GM19240 (cell line): ENCODE measurements at regions not wholly inside any gene's neighbourhood (a gene's known extent, or its start where the extent isn't known, plus 50 kb on each side); places are given as distances from the start of the nearest gene placed in this dataset.
"Not testable (repeated sequence)": the region's sequence is repeated elsewhere in the genome, so short reads cannot be mapped to it uniquely, and the experiment has no call there.

ENCODE experiments used
- DNase-seq: peaks from one replicate; pipeline ENCODE4 v3.0.0; 2011; ENCODE audit warnings: low spot score; ENCODE audit not compliant: insufficient read length

DNA sequence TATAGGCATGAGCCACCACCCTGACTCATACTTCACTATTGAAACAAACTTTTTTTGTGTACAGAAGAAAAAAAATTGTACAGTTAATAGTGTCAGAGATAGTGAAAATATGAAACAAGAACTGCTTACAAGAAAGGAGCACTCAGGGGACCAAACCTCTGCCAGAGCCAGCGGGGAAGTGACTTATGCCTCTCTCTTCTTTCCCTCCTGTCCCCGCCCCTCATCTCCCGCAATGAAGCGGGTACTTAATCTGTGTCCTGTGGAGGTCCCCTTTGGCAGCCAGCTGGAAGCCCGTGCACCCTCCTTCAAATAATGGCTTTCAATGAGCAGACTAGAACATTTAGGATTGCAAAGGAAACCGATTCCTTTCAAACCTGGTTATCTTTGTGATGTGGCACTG lies 51.5 kb downstream of the PPIAL4A start:
- not testable (repeated sequence) for DNase-seq

DNA sequence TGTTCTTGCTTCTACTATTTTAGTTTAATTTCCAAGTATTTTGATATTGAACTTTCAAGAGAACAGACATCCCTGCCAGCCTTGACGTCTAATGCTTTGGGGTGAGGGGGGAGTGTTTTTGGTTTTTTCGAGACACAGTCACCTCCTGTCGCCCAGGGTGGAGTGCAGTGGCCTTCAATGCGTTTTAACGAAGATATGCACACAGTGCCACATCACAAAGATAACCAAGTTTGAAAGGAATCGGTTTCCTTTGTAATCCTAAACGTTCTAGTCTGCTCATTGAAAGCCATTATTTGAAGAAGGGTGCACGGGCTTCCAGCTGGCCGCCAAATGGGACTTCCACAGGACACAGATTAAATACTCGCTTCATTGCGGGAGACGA lies 52.3 kb downstream of the PPIAL4A start:
- DNase-seq: not testable (repeated sequence)

DNA sequence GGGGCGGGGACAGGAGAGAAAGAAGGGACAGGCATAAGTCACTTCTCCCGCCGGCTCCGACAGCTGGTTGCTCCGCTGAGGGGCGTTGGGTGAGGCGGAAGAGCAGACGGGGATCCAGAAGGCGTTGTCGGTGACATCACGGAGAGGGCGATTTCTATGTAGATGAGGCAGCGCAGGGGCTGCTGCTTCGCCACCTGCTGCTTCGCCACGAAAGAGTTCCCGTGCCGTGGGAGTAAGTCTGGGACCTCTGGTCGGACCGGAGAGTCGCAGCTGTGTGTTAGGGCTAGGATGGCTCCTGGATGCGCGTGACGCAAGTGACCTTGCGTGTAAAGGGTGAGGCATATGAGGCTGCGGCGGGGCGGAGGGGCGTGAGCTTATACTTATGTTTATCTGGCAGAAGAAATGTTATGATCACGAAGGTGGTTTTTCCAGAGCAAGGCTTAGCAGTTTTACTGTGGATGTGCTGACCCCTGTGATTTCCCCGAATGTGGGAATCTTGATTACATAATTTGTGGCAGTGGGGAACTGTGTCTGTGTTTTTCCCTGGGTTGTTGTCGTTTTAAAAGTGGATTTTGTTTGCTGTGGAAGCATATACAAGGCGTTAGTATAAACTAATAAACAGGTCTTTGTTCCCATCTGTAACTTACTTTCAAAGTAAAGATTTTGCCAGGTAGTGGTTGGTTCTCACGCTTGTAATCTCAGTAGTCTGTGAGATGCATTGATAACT lies 52.8 kb downstream of the PPIAL4A start:
- not testable (repeated sequence) for DNase-seq

DNA sequence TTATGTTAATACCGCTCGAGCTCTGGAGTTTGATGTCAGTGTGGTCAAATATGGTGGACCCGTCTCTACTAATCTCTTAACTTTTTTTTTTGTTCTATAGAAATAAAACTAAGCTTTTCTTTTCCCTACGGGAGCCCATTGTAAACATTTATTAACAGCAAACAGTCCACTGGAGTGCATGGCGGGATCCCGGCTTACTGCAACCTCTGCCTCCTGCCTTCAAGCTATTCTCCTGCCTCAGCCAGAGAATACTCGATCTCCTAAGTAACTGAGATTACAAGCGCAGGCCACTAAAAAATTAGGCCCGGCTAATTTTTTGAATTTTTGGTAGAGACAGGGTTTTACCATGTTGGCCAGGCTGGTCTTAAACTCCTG lies 53.4 kb downstream of the PPIAL4A start:
- not testable (repeated sequence) for DNase-seq

GRCh38 chr1:120944691-120945090 lies 55.1 kb downstream of the PPIAL4A start:
- DNase-seq: not testable (repeated sequence)

DNA sequence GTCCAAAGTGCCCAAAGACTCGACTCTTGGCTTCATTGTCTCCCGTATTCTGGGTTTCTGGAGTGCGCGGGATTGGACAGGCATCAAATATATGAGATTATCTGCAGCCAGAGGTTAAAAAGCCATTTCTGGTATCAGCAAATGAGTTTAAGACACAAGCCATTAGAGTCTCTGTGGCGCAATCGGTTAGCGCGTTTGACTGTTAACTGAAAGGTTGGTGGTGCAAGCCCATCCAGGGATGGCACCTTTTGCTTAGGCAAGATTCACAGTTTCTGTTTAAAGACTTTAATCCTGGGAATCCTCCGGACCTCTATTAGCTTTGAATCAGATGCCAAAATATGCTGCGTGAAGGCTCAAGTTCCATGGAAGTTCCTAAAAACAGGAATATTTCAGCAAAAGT lies 55.6 kb downstream of the PPIAL4A start:
- not testable (repeated sequence) for DNase-seq

DNA sequence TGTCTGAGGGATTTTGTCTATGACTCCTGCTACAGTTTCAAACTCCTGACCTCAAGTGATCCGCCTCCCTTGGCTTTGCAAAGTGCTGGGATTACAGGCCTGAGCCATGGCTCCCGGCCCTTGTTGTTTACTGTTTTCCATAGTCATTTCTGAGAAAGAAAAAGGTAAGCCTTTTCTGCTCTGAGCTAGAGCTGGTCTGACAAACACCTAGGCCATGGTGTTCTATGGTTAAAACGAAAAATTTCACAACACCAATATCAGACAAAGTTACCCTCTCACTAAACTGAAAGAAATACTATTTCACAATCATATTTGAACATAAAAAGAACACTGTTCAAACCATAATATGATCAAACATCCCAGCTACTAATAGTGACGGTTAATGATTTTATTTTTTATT lies 57.5 kb downstream of the PPIAL4A start:
- not testable (repeated sequence) for DNase-seq

- not testable (repeated sequence) for DNase-seq
These were observed 60.2 kb downstream of the PPIAL4A start for GRCh38 chr1:120949724-120950123.

- DNase-seq: not testable (repeated sequence)
These were observed 61.1 kb downstream of the PPIAL4A start for GRCh38 chr1:120950633-120951032.

DNA sequence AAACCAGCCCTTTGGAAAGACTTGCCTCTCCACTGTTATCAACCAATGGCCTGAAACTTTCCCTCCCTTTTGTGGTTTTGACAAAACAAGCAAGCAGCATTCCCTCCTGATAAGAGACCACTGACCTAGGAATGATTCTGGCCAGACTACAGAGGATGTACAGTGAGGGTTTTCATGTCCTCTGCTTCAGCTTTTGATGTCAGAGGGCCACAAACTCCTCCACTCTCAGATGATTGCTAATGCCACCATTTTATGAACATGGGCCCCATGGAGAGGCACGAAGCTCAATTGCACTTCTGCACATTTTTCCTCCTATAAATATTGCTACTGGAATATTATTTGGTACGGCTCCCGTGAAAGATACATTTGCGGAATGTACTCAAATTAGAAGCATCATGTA lies 61.5 kb downstream of the PPIAL4A start:
- DNase-seq: not testable (repeated sequence)

- DNase-seq: not testable (repeated sequence)
These were observed 62.8 kb downstream of the PPIAL4A start for GRCh38 chr1:120952207-120952870.

GRCh38 chr1:120952871-120953265 lies 63.3 kb downstream of the PPIAL4A start:
- not testable (repeated sequence) for DNase-seq

DNA sequence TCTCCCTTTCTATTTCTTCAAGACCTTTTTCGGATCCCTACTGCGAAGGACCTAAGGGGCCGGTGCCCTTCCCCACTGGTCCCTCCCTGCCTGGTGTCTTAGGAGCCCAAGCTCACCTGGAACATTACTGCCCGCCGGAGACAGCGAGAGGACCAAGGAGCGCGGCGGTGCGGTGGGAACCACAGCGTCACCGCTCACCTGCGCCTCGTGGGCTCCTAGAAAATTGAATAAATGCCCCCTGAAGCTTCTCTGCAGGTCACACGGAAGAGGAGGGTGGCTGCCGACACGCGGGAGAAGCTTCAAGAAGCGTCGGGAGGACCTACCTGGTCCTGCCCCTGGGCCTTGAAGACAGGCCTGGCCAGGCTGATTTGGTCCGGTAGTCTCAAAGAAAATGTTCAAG lies 65.2 kb downstream of the PPIAL4A start:
- no peak for DNase-seq

DNA sequence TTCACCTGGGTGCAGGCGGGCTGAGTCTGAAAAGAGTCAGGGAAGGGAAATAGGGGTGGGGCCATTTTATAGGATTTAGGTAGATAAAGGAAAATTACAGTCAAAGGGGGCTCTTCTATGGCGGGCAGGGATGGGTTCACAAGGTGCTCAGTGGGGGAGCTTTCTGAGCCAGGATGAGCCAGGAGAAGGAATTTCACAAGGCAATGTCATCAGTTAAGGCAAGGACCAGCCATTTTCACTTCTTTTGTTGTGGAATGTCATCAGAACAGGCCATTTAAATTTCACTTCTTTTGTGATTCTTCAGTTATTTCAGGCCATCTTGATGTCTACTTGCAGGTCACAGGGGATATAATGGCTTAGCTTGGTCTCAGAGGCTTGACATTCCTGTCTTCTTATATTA lies 66.4 kb downstream of the PPIAL4A start:
- DNase-seq: not testable (repeated sequence)

GRCh38 chr1:120966018-120966417 lies 76.4 kb downstream of the PPIAL4A start:
- DNase-seq: not testable (repeated sequence)

DNA sequence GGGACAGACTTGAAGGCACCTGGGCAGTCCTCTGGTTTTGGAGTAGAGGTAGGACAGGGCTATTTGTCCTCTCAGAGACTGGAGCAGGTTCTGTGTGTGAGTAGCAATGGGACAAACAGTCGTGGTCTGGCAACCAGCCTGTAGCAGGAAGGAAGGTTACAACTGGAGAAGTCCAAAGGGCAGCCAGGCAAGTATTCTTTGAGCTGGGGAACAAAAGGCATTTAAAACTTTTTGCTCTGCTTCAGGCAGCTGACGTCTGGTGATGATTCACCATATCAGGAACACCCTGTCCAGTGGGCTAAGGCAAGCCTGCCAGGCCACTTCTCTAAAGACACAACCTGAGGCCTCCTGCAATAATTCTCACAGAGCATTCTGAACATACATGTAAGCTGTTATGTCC lies 83.3 kb downstream of the PPIAL4A start:
- DNase-seq: not testable (repeated sequence)

- DNase-seq: not testable (repeated sequence)
These were observed 84.3 kb downstream of the PPIAL4A start for GRCh38 chr1:120973836-120974235.

DNA sequence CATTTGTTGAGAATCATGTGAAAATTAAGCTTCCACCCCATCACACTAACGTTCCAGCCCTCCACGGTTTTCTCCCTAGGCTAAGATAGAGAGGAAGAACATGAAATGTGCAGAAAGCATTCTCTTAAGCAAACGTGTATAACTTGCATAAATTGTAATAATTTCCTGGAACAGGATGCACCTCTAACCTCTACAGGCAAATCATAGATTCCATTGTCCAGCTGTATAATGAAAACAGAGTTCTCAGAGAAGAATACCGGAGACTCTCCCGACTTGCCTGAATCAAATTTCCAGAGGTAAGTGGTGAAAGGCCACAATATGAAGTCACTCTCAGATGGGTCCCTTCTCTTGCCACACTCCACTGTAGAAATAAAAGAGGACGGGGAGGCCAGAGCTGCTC lies 87.7 kb downstream of the PPIAL4A start:
- not testable (repeated sequence) for DNase-seq

- not testable (repeated sequence) for DNase-seq
These were observed 92.0 kb downstream of the PPIAL4A start for GRCh38 chr1:120981489-120982094.

DNA sequence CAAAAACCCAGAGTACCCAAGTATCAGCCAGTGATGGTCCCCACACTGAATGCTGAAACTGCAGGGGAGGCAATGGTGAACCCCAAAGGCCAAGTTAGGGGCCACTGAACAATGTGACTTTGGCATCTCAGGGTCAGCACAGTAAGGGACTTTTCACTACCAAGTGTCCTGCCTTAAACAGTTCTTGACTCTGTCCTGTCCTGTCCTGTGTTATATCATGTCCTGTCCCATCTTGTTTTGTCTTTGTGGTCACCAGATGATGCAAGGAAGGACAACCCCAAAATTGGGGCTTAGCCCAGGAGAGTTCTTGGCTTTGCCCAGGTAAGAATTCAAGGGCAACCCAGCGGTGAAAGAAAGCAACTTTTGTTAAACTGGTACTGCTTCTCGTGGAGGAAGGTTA lies 105.0 kb downstream of the PPIAL4A start:
- not testable (repeated sequence) for DNase-seq

GRCh38 chr1:120995025-120995424 lies 105.5 kb downstream of the PPIAL4A start:
- not testable (repeated sequence) for DNase-seq

DNA sequence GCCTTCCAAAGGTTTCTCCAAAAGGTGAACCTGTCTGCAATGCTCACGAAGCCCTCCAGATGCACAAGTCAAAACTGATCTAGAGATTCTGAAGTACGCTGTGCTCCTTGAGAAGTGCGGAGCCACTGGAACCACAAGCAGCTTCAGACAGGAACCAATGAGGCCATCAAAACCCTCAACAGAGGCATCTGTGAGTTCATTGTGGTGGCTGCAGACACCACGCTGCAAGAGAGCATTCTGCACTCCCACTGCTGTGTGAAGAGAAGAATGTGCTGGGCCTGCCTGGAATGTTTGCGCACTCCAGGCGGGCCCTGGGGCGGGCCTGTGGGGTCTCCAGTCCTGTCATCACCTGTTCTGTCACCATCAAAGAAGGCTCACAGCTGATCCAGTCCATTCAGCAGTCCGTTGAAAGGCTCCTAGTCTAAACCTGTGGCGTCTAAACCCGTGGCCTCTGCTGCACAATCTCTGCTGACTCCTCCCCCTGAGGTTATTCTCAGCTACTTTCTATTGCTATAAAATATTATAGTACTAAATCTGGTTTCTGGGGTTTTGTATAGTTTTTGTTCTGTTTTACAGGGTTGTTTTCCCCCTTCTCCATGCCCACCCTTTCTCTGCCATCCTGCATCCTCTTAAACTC lies 111.6 kb downstream of the PPIAL4A start:
- DNase-seq: not testable (repeated sequence)
